ENCODE measurements at regions not wholly inside any gene's neighbourhood (a gene's known extent, or its start where the extent isn't known, plus 50 kb on each side); places are given as distances from the start of the nearest gene placed in this dataset.

DNA sequence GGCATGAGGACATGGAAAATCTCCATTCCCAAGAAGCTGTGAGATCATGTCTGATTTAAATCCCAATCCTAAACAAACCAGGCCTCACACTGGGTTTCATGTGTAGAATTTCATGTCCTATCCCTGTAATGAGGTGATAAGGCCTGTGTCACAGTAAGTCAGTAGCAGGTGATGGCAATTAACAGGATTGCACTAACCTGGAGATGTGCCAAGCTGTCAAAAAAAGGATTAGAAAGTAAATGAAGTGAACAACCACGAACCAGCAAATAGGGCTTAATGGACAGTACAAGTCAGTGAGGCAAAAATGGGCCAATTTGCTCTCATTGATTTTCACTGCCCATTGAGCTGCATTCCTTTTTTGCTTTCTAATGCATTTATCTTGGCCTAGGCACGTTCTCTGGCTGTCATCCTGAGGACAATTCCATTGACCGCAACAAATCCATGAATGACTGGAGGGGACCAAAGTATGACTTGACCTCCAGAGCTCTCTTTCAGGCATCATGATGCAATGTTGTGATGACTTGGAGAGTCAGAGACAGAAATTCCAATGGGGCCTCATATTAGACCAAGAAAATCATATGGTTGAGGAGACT is 673.6 kb upstream of the ADGRL2 start:
- DNase-seq: no peak

DNA sequence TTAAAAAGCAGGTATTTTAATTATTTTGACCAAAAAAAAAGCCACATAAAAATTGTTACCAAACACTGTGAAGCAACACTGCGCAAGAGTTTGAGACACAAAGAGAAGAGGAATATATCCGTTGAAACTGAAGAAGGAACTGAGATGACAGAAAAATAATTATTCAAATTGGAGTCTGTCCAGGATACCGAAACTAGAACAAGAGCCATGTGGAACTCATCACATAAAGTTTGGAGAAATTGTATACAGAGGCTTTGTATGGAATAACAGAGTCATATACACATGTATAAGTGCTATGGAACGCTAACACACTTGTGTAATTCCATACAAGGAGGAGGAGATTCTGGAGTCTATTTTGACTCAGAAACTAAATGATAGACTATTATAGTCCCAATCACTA is 675.1 kb upstream of the ADGRL2 start:
- no peak for DNase-seq

DNA sequence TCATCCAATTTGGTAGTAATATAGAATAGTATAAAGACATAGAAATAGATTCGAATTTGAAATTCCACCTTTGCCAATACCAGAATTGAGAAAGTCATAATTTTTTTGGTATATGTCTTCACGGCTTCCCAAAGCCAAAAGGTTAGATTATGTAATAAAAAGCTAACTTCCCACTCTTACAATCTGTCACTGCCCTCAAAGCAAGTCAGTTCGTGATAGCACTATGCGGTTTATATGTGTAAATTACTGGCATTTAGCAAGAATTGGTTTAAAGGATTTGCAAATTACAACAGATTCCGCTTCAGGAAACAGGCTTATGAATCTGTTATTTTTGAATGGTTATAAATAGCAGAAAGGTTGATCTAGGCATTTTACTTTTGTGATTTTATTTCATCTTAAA is 679.4 kb upstream of the ADGRL2 start:
- no peak for DNase-seq

DNA sequence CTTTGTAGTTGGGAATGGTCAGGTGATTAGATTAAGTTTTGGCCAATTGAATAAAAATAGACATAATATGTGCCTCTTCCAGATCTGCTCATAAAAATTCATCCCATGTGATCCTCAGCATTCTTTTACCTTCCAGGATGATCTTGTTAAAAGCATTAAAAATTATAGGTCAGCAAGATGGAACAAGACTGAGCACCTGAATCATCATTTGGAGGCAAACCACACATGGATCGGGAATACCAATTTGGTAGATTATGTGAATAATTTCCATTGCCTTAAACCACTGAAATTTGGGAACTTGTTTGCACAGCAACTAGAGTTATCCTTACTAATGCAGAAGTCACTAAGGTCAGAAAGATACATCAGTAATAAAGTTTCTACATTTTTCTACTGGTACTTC is 681.4 kb upstream of the ADGRL2 start:
- no peak for DNase-seq

DNA sequence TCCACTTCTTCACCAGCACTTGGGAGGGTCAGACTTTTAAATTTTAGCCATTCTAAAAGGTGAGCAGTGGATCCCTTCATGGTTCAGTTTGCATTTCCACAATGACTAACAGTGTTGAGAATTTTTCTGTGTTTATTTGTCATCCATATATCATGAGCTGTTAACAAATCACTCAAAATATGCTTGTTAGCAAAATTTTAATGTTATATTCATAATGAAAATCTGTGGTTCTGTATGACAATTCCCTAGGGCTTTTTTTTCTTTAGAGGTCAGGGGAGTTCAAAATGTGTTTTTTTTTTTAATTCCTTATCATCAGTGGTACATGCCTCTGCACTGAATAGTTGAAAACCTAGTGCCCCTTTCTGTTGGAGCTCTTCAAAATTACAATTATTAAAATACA is 682.2 kb upstream of the ADGRL2 start:
- no peak for DNase-seq

DNA sequence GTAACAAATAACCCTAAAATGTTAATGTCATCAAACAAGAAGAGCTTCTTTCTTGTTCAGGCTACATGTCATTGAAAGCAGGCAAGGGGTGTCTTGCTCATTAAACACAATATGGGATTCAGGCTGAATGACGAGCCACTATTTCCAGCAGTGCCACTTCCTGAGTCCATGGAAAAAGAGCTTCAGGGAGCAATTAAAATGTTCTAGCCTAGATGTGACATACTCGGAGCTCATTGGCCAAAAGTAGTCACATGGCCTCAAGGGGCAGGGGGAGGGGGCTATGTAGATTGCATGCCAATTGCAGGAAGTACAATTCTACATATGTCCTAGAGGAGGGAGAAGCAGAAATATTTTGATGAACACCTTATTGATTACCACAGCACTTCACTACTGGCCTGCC is 685.3 kb upstream of the ADGRL2 start:
- DNase-seq: no peak

DNA sequence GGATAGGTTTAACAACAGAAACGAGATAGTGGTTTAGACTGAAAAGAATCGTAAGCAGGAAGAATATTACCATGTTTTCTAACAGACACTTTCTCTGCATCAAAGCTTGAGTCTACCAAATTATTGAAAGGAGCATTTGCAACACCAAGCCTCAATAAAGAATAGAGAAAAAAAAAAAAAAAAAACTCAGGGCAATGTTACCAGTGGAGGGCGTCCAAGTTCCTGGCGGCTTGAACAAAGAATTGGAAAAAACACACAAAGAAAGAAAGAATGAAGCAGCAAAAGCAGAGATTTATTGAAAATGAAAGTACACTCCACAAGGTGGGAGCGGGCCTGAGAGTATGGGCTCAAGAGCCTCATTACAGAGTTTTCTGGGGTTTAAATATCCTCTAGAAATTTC is 686.5 kb upstream of the ADGRL2 start:
- DNase-seq: no peak

DNA sequence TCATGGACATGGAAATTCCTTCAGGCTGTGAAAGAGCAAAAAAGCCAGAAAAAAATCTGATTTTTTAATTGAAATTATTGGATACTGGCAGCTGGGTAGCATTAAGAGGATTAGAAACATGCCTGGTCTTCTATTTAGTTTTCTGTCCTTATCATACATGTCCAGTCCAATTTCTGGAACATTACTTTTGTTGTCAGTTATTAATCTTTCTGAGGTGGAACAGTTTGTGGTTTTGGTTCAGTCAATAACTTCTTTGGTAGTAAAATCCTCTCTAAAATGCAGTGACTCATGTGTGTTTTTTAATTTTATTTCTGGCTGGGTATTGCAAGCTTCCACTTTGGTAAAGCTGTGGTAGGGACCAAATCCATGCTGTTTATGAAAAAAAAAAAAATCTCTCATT is 687.0 kb upstream of the ADGRL2 start:
- no peak for DNase-seq

DNA sequence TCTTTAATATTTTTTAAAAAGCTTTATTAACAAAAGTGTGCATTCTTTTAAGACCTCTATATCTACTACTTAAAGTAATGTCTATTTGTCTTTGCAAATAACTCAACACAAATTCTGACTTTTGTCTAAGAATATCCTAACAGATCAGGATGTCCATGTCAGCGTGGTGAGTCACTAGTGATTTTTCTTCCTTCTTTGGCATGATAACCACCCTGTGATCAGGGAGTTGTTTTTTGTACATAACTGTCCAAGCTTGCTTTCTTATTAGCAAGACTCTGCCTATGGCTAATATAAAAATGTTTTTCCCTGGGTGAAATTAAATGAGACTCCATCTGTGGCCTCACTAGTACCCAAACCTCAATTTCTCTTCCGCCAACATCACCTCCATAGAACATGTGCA is 688.9 kb upstream of the ADGRL2 start:
- DNase-seq: no peak

DNA sequence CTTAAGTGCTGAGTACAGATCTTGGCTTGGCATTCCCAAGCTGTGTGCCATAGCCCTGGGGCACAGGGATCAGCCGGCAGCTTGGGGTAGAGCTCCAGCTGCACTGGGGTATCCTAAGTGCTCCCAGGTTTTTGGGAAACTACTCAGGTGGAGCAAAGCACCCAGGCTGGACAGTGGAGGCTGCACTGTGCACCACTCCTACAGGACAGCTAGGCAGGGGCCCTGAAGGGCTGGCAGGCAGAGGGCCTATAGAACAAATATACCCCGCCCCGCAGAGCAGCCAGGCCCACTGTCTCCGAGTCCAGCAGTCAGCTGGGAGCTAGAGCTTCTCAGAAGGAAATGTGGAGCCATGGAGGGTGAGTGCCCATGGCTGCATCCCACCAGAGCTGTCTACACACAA is 691.7 kb upstream of the ADGRL2 start:
- DNase-seq: no peak

DNA sequence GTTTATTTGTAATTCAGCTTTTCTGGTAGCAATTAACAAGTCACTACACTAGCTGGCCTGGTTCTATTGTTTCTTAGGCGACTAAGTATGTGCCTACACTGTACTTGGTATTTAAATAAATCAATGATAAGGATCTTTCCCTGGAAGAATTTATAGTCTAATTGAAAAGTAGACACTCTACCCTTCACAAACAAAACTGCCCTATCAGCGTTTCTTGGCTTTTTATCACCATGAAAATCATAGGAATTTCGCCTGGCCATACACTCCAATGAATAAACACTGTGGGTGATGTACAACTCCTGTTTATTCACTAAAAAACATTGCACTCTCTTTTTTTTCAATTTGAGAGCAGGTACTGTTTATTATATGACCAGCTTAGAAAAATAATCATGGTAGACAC is 702.9 kb upstream of the ADGRL2 start:
- DNase-seq: no peak

DNA sequence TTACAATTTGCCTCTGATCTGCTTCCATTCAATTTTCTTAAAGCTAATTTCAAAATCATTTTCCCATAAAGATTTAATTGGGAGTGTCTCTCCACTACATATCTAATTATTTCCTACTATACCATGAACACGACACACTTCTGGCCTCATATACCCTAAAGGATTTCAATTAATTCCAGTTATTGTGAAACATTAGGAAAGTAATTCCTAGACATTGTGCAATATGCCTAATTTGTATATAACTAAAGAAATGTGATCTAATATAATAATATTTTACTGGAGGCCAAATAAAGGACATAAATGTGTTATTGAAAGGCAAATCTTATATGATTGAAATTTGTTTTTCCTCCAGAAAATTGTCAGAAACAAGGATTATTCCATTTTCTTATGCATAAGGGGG is 727.2 kb upstream of the ADGRL2 start:
- DNase-seq: no peak

DNA sequence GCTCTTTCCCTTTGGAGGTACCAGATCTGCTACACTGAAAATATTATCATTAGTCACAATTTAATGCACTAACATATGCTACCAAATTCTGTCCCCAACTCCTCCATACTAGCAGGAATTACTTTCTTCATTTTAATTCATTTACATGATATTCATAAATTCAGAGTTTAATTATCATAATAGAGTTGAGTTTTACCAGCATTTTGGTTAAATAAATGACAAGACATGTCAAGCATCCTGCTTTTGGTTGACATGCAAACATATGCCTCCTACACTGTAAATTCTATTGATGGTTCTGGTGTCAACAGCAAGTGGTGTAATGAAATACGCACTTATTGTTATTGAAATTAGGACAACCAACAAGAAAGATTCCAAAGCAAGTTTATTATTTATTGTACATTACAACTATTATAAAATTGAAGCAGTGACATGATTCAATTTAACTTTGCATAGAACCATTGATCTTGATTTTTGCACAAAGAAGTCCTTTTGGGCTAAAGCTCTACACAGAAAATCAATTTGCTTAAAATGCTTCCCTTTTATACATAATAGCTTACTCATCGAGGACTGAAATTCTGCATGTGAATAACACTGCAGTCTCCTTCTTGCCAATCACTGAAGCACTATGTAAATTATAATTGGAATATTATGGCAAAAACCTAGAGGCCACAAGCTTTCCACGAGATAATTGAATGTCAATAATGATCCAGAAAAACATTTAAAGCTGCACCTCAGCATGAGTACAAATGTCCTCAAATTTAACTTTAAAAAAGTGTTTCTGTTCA is 728.6 kb upstream of the ADGRL2 start:
- DNase-seq: no peak

DNA sequence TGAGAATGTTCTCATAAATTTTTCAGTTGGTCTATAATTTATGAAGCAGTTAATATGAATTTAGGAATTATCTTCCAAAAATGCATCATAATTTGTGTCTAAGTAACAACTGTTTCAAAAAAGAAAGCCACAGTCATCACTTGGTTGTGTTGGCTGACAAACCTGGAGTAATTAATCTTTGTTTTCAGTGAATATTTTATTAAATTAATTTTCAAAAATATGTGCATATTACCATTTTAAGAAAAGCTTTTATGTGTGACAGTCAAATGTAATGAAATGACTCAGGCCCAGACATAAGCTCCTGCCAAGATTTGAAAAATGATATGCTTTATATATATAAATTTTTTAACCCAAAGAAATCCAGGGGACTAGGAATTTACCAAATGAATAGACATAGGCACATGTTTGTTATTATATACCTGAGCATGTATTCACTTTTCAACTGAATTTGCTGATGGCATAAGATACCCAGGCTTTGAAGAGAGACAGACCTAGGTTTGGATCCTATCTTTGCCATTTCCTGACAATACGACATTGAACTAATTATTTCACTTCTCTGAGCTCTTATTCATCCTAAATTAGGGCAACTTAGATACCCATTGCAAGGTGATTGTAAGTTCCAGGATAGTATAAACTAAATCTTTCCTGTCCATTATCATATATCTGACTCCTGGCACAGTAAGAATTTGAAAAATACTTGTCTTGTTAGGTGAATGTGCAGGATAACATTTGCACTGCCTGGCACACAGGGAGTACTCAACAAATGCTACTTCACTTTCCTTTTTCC is 729.5 kb upstream of the ADGRL2 start:
- no peak for DNase-seq

DNA sequence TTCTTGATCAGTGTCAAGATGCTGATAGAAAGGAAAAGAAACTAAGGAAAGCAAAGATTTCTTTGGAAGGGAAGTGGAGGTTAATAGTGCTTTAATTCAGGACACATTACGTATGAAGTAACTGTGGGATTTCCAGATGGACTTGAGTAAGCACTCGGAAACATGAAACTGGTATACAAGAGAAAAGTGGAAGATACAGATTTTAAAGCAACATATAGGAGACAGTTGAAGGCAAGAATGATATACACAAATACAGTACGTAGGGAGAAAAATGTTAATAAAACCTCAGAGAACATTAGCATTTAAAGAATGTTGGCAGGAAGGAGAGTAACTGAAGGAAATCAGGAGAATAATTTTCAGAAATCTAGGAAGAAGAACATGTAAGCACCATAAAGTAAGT is 730.9 kb upstream of the ADGRL2 start:
- no peak for DNase-seq

DNA sequence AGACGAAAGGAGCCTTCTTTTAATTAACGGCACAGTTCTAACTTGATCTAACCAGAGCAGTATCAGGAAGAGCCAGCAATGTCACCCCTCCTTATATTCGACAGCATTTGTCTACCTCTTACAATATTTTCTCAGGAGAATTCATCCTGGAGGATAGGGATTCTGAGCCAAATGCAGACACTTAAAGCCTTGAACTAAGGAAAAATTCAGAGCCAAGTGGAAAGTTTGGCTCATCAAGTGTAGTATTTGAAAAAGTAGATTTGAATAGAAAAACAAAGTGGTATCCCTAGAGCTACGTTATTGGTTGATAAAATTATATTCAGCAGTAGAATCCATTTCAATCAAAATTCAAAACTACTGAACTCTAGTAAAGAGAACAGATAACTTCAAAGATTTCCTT is 732.0 kb upstream of the ADGRL2 start:
- DNase-seq: no peak

DNA sequence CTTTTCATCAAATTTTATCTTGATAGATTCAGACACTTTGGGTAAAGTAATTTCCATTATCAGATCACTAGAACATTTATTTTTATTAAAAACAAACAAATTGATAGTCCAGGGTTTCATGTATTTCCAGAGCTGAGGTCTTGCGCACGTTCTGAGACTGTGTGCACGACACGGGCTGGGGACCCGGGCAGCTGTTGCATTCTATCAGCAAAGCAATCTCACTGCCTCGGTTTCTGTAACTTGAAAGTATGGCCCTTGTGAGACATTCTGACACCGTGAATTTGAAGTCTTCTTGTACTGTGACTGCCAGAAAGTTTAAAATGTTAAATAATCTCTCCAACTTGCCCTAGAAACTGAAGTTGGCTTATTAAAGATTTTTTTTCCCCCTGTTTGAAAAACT is 746.9 kb upstream of the ADGRL2 start:
- no peak for DNase-seq

DNA sequence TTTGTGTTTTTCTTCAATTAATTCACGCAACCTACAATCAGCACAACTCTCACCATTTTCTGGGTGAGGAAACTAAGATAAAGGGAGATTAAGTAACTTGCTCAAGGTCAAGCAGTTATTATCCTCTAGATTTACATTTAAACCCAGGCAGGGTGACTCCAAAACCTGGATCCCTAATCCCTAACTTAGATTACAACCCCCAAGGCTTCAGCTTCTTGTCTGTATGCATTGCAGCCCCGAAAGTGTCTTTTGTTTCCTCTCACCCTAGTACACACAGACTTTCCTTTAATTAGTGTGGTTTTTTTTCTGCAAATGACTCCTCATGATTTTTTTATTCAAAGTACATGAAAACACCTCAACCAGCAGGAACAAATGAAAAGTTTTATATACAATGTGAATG is 748.6 kb upstream of the ADGRL2 start:
- DNase-seq: no peak

DNA sequence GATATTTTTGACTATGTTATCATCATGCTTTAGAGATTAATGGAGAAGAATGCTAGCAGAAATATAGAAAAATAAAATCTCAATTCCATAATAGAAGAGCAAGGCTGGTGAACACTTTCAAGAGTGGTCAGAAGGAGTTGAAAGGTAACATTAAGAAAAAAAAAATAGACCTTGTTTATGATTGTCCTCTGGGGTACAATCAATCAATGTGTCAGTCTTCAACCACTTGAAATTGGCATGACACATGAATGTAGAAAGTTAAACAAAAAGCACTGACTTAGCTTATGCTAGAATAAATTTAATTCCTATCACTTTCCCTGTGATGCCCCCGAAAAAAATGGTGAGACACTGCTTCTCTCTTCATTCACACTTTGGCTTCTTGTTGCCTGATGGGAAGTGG is 750.3 kb upstream of the ADGRL2 start:
- DNase-seq: no peak

DNA sequence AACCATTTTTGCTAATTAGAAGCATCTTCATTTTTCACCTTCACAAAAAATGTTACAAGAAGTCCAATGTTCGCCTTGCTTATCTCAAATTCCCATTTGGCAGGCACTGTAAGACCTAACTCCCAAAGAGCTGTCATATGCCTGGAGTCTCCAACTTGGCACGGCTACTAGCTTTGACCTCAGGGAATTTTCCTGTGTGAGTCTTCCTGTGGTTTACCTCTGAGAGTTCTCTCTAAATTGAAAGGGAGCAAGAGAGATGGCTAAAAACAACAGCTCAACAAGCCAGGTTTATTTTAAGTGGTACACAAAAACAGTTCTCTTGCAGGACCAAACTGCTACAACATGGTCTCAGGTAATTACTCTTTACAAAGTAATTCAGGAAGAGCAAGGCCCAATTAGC is 756.0 kb upstream of the ADGRL2 start:
- DNase-seq: no peak

DNA sequence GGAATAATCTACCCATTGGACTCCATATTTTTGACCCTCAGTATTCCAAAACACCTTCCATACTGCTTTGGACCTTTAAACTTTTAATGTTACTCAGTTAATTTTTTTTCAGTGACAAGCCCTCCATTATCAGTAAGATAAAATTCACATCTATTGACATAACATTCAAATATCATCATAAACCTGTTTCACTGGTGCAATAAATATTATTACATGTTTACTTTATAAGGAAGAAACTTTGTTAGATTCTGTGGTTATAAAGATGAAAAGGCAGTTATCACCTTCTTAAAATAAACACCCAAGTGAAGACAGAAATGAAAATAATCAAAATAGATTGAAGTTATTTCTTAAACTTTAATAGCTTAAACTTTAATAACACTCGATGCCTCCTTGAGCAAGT is 758.5 kb upstream of the ADGRL2 start:
- no peak for DNase-seq

DNA sequence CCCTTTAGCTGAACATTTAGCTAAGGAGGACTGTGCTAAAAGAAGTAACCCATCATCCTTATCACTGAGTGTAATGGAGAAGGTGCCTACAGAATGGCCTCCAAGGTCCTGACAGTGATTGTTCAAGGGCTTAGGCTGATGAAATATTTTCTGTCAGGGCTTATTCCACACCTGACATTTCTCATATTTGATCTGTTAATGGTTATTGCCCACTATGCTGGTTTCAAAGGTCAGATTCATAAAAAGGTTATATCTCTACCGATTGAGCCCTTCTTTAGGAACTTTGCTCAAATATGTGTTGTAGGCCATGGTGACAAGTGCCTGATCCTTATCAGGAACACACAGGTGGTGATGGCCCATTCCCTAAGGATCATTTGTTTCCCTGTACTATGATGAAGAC is 766.4 kb upstream of the ADGRL2 start:
- no peak for DNase-seq

DNA sequence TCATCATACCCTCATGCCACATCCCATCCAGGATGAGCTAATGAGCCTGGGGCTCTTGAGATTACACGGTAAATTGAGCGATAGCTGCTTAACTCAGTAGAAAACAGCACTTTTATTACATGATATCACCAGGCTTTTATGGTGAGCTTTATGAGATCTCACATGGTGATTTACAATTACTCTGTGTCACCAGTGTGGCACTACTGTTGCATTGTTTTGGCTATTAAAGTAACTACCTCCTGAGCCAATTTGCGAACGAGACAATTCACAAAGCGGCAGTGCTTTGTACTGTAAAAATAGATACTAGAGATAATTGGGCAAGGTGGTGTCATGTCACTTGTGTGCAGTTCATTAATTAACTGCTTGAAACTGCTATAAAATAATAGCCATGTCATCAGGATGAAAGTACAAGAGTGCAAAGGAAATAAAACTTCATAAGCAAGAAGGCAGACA is 767.7 kb upstream of the ADGRL2 start:
- DNase-seq: no peak

DNA sequence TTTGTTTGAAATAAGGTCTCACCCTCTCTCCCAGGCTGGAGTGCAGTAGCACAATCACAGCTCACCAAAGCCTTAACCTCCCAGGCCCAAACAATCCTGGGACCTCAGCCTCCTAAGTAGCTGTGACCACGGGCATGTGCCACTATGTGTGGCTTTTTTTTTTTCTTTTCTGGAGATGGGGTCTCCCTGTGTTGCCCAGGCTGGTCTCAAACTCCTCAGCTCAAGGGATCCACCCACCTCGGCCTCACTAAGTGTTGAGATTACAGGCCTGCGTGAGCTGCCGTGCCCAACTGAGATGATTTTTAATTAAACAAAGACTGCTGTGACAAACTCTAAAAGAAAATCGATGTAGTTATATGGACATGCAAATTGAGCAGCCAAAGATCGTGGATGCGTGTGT is 768.4 kb upstream of the ADGRL2 start:
- no peak for DNase-seq
